Subcutaneous abdominal adipose tissue (tissue), 5 donors: ENCODE measurements at regions not wholly inside any gene's neighbourhood (a gene's known extent, or its start where the extent isn't known, plus 50 kb on each side); places are given as distances from the start of the nearest gene placed in this dataset.
"Not testable (repeated sequence)": the region's sequence is repeated elsewhere in the genome, so short reads cannot be mapped to it uniquely, and the experiment has no call there.

Source experiments
- H3K27ac ChIP-seq: one replicate; pipeline ENCODE4 v1.7.0; 2013; ENCODE audit warnings: low read depth, mild to moderate bottlenecking, inconsistent platforms, low read length, moderate library complexity
- H3K27me3 ChIP-seq, 5 donors: one replicate each; pipeline ENCODE4 v1.7.0; 2013; ENCODE audit warnings: low read length in 5 of 5, inconsistent platforms in 1 of 5; ENCODE audit not compliant: control insufficient read depth in 5 of 5, insufficient read depth in 4 of 5
- H3K36me3 ChIP-seq, 5 donors: one replicate each; pipeline ENCODE4 v1.7.0; 2013; ENCODE audit warnings: low read length in 5 of 5; ENCODE audit not compliant: control insufficient read depth in 5 of 5, insufficient read depth in 5 of 5
- H3K4me1 ChIP-seq, 5 donors: one replicate each; pipeline ENCODE4 v1.7.0; 2013; ENCODE audit warnings: low read length in 5 of 5, mild to moderate bottlenecking in 3 of 5, moderate library complexity in 1 of 5; ENCODE audit not compliant: control insufficient read depth in 5 of 5, insufficient read depth in 5 of 5
- H3K4me3 ChIP-seq, 5 donors: one replicate each; pipeline ENCODE4 v1.7.0; 2013; ENCODE audit warnings: low read length in 5 of 5, low read depth in 1 of 5
- H3K9ac ChIP-seq, 5 donors: one replicate each; pipeline ENCODE4 v1.7.0; 2013; ENCODE audit warnings: low read length in 5 of 5, mild to moderate bottlenecking in 4 of 5, moderate library complexity in 3 of 5
- H3K9me3 ChIP-seq, 5 donors: one replicate each; pipeline ENCODE4 v1.7.0; 2013; ENCODE audit warnings: low read length in 5 of 5; ENCODE audit not compliant: control insufficient read depth in 5 of 5
- donor health status: healthy.
- donor health status: healthy.
- donor health status: healthy.
- donor health status: healthy.
- donor health status: healthy.

GRCh38 chr10:125238682-125239081 is 78.3 kb upstream of the CTBP2 start:
- Histone ChIP-seq H3K36me3 (no peaks in the 10 kb centered on the region), H3K27ac (no peak overlapping the region), H3K9ac (no peak overlapping the region), H3K4me1 (no peaks in the 10 kb centered on the region), H3K27me3 (peaks cover 0 to 7% (median 0%) of the 10 kb centered on the region in 5 donors), H3K4me3 (no peak overlapping the region), H3K9me3 (peaks cover 3 to 9% (median 5%) of the 10 kb centered on the region in 5 donors)

GRCh38 chr10:125236091-125236490 is 75.7 kb upstream of the CTBP2 start:
- Histone ChIP-seq H3K36me3 (no peaks in the 10 kb centered on the region), H3K4me3 (no peak overlapping the region), H3K9ac (no peak overlapping the region), H3K27ac (no peak overlapping the region), H3K9me3 (peaks cover 3 to 9% (median 5%) of the 10 kb centered on the region in 5 donors), H3K27me3 (peaks cover 0 to 7% (median 0%) of the 10 kb centered on the region in 5 donors), H3K4me1 (no peaks in the 10 kb centered on the region)

GRCh38 chr10:125235093-125236069 is 75.0 kb upstream of the CTBP2 start:
- H3K9ac ChIP-seq = no peak overlapping the region
- H3K27ac ChIP-seq = no peak overlapping the region
- no peaks in the 10 kb centered on the region for H3K4me1 ChIP-seq
- peaks cover 0 to 7% (median 0%) of the 10 kb centered on the region in 5 donors for H3K27me3 ChIP-seq
- H3K4me3 ChIP-seq = no peak overlapping the region
- no peaks in the 10 kb centered on the region for H3K36me3 ChIP-seq
- peaks cover 3 to 9% (median 5%) of the 10 kb centered on the region in 5 donors for H3K9me3 ChIP-seq

GRCh38 chr10:125234576-125234975 is 74.2 kb upstream of the CTBP2 start:
- not testable (repeated sequence) for H3K27me3 ChIP-seq, H3K9me3 ChIP-seq, H3K9ac ChIP-seq

GRCh38 chr10:125233726-125234125 is 73.4 kb upstream of the CTBP2 start:
- Histone ChIP-seq H3K9me3 (peaks cover 3 to 7% (median 5%) of the 10 kb centered on the region in 5 donors), H3K27me3 (peaks cover 0 to 7% (median 0%) of the 10 kb centered on the region in 5 donors), H3K27ac (no peak overlapping the region), H3K36me3 (no peaks in the 10 kb centered on the region), H3K4me3 (no peak overlapping the region), H3K9ac (no peak overlapping the region), H3K4me1 (no peaks in the 10 kb centered on the region)

More at GRCh38 chr10:125234576-125234975, 74.2 kb upstream of the CTBP2 start:
- not testable (repeated sequence) for H3K27ac ChIP-seq, H3K36me3 ChIP-seq, H3K4me1 ChIP-seq, H3K4me3 ChIP-seq

GRCh38 chr10:125232841-125233240 is 72.5 kb upstream of the CTBP2 start:
- Histone ChIP-seq H3K36me3 (no peaks in the 10 kb centered on the region), H3K27me3 (peaks cover 0 to 7% (median 0%) of the 10 kb centered on the region in 5 donors), H3K4me3 (no peak overlapping the region), H3K9me3 (no peaks in the 10 kb centered on the region), H3K27ac (no peak overlapping the region), H3K9ac (no peak overlapping the region), H3K4me1 (no peaks in the 10 kb centered on the region)

GRCh38 chr10:125231813-125232475 is 71.6 kb upstream of the CTBP2 start:
- Histone ChIP-seq H3K9ac (no peak overlapping the region), H3K36me3 (no peaks in the 10 kb centered on the region), H3K4me1 (no peaks in the 10 kb centered on the region), H3K9me3 (peaks cover 0 to 3% (median 0%) of the 10 kb centered on the region in 5 donors), H3K27me3 (peaks cover 0 to 7% (median 0%) of the 10 kb centered on the region in 5 donors), H3K27ac (no peak overlapping the region), H3K4me3 (no peak overlapping the region)

GRCh38 chr10:125231116-125231812 is 70.9 kb upstream of the CTBP2 start:
- Histone ChIP-seq H3K27ac (no peak overlapping the region), H3K9me3 (peaks cover 0 to 3% (median 0%) of the 10 kb centered on the region in 5 donors), H3K36me3 (no peaks in the 10 kb centered on the region), H3K4me3 (no peak overlapping the region), H3K27me3 (peaks cover 0 to 3% (median 0%) of the 10 kb centered on the region in 5 donors), H3K4me1 (no peaks in the 10 kb centered on the region), H3K9ac (no peak overlapping the region)

- Histone ChIP-seq H3K9ac (no peak overlapping the region), H3K27ac (no peak overlapping the region), H3K9me3 (peaks cover 0 to 3% (median 0%) of the 10 kb centered on the region in 5 donors)
Observed at GRCh38 chr10:125230251-125230650, 69.9 kb upstream of the CTBP2 start.

More at GRCh38 chr10:125230251-125230650, 69.9 kb upstream of the CTBP2 start:
- Histone ChIP-seq H3K4me1 (no peaks in the 10 kb centered on the region), H3K27me3 (peaks cover 0 to 3% (median 0%) of the 10 kb centered on the region in 5 donors), H3K36me3 (no peaks in the 10 kb centered on the region), H3K4me3 (no peak overlapping the region)
